SU-DHL-6 (cell line): ENCODE measurements at regions not wholly inside any gene's neighbourhood (a gene's known extent, or its start where the extent isn't known, plus 50 kb on each side); places are given as distances from the start of the nearest gene placed in this dataset.

ENCODE experiments used
- H2AFZ ChIP-seq: fragments of 200-600 bp; sonication (generic); 2 replicates; pipeline ENCODE4 v1.6.1; 2014; ENCODE audit warnings: low read depth, mild to moderate bottlenecking, moderate library complexity, mixed read lengths, antibody characterized with exemption, low read length; ENCODE audit not compliant: severe bottlenecking
- H3F3A ChIP-seq: fragments of 200-600 bp; shearing (Covaris generic); 2 replicates; pipeline ENCODE4 v1.6.0; 2016; ENCODE audit warnings: antibody characterized with exemption, mild to moderate bottlenecking; ENCODE audit not compliant: insufficient read depth
- H3K27ac ChIP-seq: fragments of 200-600 bp; sonication (generic); 2 replicates; pipeline ENCODE4 v1.5.1; 2016; ENCODE audit warnings: low read depth, mild to moderate bottlenecking, low read length, moderate library complexity, mixed read lengths
- H3K27me3 ChIP-seq: fragments of 200-600 bp; sonication (generic), shearing (Covaris generic); 2 replicates; pipeline ENCODE4 v1.6.0; 2014; ENCODE audit warnings: mild to moderate bottlenecking, low read length
- H3K36me3 ChIP-seq: fragments of 200-600 bp; sonication (generic); 2 replicates; pipeline ENCODE4 v1.6.1; 2014; ENCODE audit warnings: mild to moderate bottlenecking, low read length, mixed read lengths
- H3K4me2 ChIP-seq: fragments of 300-600, 200-600 bp; shearing (Covaris generic), sonication (generic); 2 replicates; pipeline ENCODE4 v1.6.0; 2014; ENCODE audit warnings: low read length, low read depth, mild to moderate bottlenecking; ENCODE audit not compliant: poor library complexity, severe bottlenecking
- H3K4me3 ChIP-seq: fragments of 200-600 bp; sonication (generic); 2 replicates; pipeline ENCODE4 v1.5.1; 2014; ENCODE audit warnings: antibody characterized with exemption, low read length, mild to moderate bottlenecking, mixed read lengths; ENCODE audit not compliant: insufficient read depth, poor library complexity, severe bottlenecking
- H3K79me2 ChIP-seq: fragments of 200-600 bp; sonication (generic); 2 replicates; pipeline ENCODE4 v1.6.1; 2014; ENCODE audit warnings: mild to moderate bottlenecking, low read length, moderate library complexity; ENCODE audit not compliant: insufficient read depth
- H3K9ac ChIP-seq: fragments of 200-600 bp; sonication (generic); 2 replicates; pipeline ENCODE4 v1.7.0; 2014; ENCODE audit warnings: mild to moderate bottlenecking, low read length
- H3K9me2 ChIP-seq: fragments of 200-600 bp; sonication (generic); replicated peaks from 2 replicates; pipeline ENCODE4 v1.6.1; 2014; ENCODE audit warnings: low read length; ENCODE audit not compliant: insufficient read depth
- H3K9me3 ChIP-seq: fragments of 200-600 bp; sonication (generic); 2 replicates; pipeline ENCODE4 v1.6.1; 2014; ENCODE audit warnings: low read length, mixed read lengths; ENCODE audit not compliant: insufficient read depth
- H4K20me1 ChIP-seq: fragments of 200-600 bp; sonication (generic); 2 replicates; pipeline ENCODE4 v1.6.1; 2014; ENCODE audit warnings: low read depth, mild to moderate bottlenecking, antibody characterized with exemption, low read length, moderate library complexity, mixed read lengths
- CTCF ChIP-seq: fragments of 200-600 bp; sonication (generic); IDR thresholded peaks from one replicate; pipeline ENCODE4 v1.5.1; 2017; ENCODE audit warnings: antibody characterized with exemption, mild to moderate bottlenecking, low read length, moderate library complexity; ENCODE audit not compliant: insufficient read depth, poor library complexity, severe bottlenecking
- EZH2phosphoT487 ChIP-seq: fragments of 200-600 bp; sonication (generic), shearing (Covaris generic); conservative IDR thresholded peaks from 2 replicates; pipeline ENCODE4 v1.6.1; 2018; ENCODE audit warnings: mild to moderate bottlenecking, antibody characterized with exemption, low read length, moderate library complexity, mixed read lengths

DNA sequence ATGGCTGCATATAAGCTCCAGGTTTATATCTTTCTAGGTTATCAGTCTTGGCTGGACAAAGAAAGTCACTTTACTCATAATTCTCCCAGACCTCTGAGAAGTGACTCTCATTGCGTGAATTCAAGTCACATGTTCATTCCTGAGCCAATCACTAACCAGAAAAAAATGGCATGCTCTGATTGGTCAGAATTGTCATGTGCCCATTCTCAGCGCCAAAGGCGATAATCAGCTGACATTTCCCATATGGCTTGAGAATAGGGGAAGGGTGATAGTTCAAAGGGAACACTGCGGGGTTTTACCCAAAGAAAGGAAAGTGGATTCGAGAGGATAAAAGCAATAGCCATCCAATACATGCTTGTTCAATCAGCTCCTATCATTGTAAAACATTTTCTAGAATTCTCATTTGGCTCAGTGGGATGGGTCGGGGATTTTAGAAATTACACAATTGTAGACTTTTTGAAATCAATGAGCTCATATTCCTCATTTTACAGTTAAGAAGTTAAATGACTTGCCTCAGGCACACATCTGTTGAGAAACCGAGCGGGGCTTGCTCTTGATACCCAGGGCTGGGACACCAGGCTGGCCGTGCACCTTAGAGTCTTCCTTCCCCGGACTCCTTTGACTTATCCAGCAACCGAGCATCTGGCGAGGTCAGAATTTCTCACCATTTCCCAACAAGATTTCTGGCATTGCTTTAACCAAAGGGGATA, 454.0 kb upstream of the TBX3 start:
- Histone ChIP-seq H3K9me2 (no peaks in the 10 kb centered on the region), H3K27ac (no peak overlapping the region), H4K20me1 (no peaks in the 10 kb centered on the region), H3K4me3 (no peak overlapping the region), H3K9me3 (no peaks in the 10 kb centered on the region), H3F3A (no peaks in the 10 kb centered on the region), H3K79me2 (no peaks in the 10 kb centered on the region), H3K4me2 (no peak overlapping the region), H2AFZ (no peak overlapping the region), H3K36me3 (no peaks in the 10 kb centered on the region), H3K9ac (no peak overlapping the region), H3K27me3 (no peaks in the 10 kb centered on the region)
- no peak for TF ChIP-seq CTCF
- no peak for TF ChIP-seq EZH2phosphoT487

DNA sequence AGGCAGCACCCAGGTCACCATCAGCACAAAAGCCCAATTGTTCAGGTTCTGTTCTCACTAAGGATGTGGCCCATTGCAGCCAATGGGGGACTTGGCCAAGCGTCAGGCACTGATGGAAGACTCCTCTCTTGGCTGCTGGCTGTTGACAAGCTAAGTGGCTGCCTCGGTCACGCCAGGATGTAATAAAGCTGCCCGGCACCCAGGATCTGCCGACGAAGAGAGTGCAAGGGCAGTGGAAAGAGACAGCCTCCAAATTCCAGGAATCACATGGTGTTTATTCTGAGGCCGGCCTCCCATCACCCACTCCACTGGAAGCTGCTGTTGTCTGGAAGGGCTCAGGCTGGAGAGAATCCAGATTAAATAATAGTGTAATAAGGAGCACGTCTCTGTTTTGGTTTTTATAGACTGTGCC, 451.8 kb upstream of the TBX3 start:
- Histone ChIP-seq H3K27me3 (no peaks in the 10 kb centered on the region), H3K27ac (no peak overlapping the region), H3K9me3 (no peaks in the 10 kb centered on the region), H2AFZ (no peak overlapping the region), H3K9me2 (no peaks in the 10 kb centered on the region), H3F3A (no peaks in the 10 kb centered on the region), H3K4me2 (no peak overlapping the region), H3K36me3 (no peaks in the 10 kb centered on the region), H3K9ac (no peak overlapping the region), H3K79me2 (no peaks in the 10 kb centered on the region), H3K4me3 (no peak overlapping the region), H4K20me1 (no peaks in the 10 kb centered on the region)
- no peak for TF ChIP-seq CTCF
- no peak for TF ChIP-seq EZH2phosphoT487

- H3K9ac ChIP-seq, result no peak overlapping the region
- no peaks in the 10 kb centered on the region for H3K27me3 ChIP-seq
- no peaks in the 10 kb centered on the region for H3K9me2 ChIP-seq
- no peak overlapping the region for H3K4me2 ChIP-seq
- no peak overlapping the region for H3K4me3 ChIP-seq
- TF ChIP-seq EZH2phosphoT487 (no peak), CTCF (no peak)
- H3F3A ChIP-seq, result no peaks in the 10 kb centered on the region
- no peaks in the 10 kb centered on the region for H4K20me1 ChIP-seq
- no peaks in the 10 kb centered on the region for H3K36me3 ChIP-seq
- no peak overlapping the region for H3K27ac ChIP-seq
- H2AFZ ChIP-seq, result no peak overlapping the region
- H3K79me2 ChIP-seq, result no peaks in the 10 kb centered on the region
- no peaks in the 10 kb centered on the region for H3K9me3 ChIP-seq
Observed at GRCh38 chr12:115134298-115134697, 450.3 kb upstream of the TBX3 start.
